Activated T-cell treated with anti-CD3 and anti-CD28 coated beads, Interleukin-2, amount 50 U/mL, for 48 hours (primary cell): ENCODE measurements at regions not wholly inside any gene's neighbourhood (a gene's known extent, or its start where the extent isn't known, plus 50 kb on each side); places are given as distances from the start of the nearest gene placed in this dataset.
A peak's percentile ranks its signal among the peaks of the same experiment; 100 is the strongest.

Experiments
- DNase-seq, 2 experiments: peaks; one replicate each; pipeline ENCODE4 v3.0.0-alpha.2; 2020

GRCh38 chr2:60659026-60659425, 97.0 kb upstream of the PAPOLG start:
- DNase-seq: no peak

- no peak for DNase-seq
Measured at GRCh38 chr2:60661073-60661738, 94.9 kb upstream of the PAPOLG start.

DNA sequence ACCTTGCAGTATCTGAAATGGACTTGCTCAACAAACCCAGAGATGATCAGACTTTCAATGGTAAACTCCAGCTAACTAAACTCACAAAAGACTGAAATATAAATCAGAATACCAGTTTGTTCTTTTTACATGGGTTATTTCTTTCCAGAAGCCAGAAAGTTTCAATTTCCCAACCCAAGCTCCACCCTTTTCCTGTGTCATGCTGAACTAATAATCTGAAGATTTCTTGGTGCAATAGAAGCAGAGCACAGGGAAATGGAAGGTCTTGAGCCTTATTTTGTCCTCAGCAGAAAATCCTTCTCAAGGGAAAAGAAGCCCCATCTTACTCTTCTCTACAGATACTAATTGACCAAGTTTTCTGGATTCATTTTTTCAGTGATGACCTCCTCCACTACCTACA, 93.3 kb upstream of the PAPOLG start:
- no peak for DNase-seq

- DNase-seq: no peak
Measured at GRCh38 chr2:60671966-60672365, 84.1 kb upstream of the PAPOLG start.

GRCh38 chr2:60674524-60675165, 81.4 kb upstream of the PAPOLG start:
- peak; percentile 86 to 89 for DNase-seq

- DNase-seq: no peak
Measured at GRCh38 chr2:60675301-60675700, 80.8 kb upstream of the PAPOLG start.

DNA sequence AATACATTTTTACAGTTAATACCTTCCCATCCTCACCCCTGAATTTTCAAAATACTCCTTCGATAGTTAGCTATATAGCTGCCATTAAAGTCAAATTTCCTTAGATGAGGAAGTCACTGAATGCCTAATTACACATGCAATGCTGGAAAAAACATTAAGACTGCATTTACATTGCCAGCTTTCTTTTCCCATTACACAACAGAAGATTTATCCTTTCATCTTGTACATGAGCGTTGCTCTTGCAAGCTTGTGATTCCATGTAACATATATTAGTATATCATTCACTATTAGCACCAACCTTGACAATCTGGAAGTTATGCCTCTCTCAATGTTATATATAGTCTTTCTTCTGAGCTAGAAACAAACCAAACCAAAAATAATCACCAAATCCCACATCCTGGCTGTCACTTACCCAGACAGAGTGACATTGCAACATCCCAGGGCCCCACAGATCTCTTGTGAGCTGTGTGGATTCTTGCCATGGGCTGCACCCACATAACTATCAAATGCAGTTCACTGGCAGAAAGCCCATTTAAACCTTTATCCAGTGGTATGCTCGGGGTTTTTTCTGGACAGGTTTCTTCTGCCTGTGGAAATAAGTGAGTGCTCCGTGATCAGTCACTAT, 79.2 kb upstream of the PAPOLG start:
- no peak for DNase-seq

- DNase-seq: no peak
Measured at GRCh38 chr2:60677356-60677755, 78.7 kb upstream of the PAPOLG start.

DNA sequence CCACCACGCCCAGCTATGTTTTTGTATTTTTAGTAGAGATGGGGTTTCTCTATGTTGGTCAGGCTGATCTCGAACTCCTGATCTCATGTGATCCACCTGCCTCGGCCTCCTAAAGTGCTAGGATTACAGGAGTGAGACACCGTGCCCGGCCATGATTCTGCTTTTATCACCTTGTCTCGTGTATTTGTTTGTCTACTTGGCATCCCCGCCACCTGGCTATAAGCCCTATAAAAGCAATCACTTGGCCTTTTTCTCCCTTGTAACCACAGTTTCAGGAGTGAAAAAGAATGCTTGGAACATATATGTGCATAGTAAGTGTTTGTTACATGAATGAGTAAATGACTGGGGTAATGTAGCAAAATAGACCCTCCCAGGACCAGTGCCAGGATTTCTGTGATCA, 77.5 kb upstream of the PAPOLG start:
- DNase-seq: no peak

DNA sequence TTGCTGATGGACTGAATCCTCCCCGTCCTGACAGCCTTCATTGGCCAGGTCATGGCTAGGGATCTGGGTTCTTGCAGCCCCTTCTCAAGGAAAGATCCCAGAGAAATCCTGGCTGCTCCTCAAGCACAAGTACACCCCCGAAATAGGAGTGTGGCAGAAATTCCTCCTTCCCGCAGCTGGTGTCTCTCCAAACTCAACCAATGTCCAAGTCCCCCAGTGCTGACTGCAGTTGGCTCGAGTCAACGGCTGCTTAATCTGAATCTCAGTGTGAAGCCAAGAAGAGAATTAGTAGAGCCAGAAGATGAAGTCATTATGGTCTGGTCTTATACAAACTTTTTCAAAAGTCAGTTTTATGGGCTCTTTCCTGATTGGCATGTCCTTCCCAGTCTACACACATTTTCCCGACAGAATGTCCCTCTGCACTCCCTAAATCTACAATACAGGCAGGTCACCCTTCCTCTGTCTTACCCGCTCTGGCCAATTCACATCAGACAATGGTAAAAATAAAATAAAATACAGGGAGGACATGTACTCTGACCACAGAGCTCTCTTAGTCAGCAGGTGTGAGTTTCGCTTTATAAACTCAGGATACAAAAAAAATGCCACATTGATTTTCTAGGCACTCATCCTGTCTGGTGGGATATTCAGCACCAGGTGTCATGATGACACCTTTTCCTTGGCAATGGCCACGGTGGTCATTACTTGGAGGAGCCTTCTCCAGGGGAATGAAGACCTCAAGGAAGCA, 76.9 kb upstream of the PAPOLG start:
- DNase-seq: no peak

DNA sequence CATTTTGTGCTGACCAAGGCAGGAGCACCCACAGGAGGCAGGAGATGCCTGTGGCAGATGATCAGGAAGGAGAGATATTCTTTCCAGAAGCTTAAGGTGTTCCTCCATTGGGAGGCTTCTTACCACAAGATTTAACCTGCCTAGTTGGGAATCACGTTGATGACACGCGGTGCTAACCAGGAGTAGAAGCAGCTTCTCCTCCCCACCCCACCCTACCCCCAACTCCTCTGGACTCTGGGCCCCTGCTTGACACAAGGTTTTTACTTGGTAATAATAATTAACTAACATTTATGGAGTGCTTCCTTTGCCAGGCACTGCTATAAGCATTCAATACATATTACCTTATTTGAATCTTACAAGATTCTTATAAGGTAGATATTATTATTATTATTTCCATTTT, 62.5 kb upstream of the PAPOLG start:
- no peak for DNase-seq

DNA sequence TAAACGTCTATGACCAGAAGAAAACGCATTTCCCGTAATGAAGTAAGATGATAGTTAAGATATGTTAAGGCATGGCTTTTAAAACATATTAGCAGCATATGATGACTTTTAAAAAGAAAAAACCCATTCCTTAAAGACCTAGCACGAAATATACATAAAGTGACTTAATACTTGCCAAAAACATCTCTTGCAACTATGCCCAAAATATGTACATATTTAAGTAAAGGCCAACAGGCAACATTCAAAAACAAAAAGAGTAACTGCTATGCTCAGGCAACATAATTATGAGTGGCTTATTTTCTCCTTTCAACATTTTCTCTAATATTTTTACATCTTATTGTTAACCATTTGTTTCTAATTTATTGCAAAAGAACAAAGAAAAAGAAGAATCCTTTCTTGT, 60.3 kb upstream of the PAPOLG start:
- no peak for DNase-seq

DNA sequence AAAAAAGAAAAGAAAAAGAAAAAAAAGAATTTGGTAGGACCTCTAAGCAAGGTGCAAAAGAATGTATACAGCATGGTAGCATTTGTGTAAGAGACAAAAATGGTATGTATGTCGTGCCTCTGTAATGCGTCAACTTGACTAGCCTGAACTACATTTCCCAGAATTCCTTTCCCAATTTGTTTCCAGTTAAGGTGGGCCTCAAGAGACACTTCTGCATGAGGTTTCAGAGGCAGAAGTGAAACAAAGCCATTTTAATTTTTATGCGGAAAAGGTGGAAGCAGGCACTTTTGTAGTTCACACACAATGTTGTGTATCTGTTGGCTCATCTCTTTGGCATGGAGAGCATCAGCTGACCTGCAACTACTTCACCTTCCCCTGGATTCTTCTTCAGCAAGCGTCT, 56.5 kb upstream of the PAPOLG start:
- no peak for DNase-seq

DNA sequence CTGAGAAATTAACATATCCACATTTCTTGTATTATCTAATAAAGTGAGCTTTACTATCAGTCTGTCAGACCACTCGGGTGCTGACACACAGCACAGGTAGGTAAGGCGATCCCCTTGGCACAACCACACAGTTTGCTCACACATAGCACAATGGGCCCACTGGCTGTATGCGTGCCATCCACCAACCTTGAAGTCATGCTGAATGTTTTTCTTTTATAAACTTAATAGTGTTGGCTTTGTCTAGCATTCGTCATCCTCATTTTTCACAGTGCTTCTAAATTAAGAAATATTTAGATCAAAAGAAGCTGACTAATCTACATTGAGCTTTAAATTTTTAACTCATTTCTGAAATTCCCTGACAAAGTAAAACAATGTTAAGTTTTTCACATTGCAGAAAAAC, 50.0 kb upstream of the PAPOLG start:
- DNase-seq: no peak
